ENCODE measurements at regions not wholly inside any gene's neighbourhood (a gene's known extent, or its start where the extent isn't known, plus 50 kb on each side); places are given as distances from the start of the nearest gene placed in this dataset.

DNA sequence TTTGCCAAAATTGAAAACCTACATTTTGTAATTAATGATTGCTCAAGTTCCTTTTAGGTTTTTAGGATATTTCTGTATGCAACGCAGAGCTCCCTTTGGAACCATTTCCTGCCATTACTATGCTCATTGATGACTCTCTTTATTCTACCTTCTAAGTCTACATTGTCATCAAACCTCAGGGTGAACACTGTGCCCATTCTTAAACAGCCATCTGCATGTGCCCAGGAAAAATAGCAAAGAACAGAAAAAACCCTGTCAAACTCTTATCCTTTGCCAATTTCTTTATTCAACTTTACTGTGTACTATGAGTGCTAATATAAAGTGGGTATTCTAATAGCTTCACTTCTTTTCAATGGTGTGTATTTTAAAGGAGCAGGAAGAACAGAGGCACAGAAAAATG, 1455.9 kb downstream of the ADGRL3 start:
- TF ChIP-seq, protein P1, sequence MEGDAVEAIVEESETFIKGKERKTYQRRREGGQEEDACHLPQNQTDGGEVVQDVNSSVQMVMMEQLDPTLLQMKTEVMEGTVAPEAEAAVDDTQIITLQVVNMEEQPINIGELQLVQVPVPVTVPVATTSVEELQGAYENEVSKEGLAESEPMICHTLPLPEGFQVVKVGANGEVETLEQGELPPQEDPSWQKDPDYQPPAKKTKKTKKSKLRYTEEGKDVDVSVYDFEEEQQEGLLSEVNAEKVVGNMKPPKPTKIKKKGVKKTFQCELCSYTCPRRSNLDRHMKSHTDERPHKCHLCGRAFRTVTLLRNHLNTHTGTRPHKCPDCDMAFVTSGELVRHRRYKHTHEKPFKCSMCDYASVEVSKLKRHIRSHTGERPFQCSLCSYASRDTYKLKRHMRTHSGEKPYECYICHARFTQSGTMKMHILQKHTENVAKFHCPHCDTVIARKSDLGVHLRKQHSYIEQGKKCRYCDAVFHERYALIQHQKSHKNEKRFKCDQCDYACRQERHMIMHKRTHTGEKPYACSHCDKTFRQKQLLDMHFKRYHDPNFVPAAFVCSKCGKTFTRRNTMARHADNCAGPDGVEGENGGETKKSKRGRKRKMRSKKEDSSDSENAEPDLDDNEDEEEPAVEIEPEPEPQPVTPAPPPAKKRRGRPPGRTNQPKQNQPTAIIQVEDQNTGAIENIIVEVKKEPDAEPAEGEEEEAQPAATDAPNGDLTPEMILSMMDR (optimal IDR thresholded peaks at IDR 0.05 in 1 of 3, IDR thresholded peaks at IDR 0.05 in 1 of 3, conservative IDR thresholded peaks at IDR 0.05 in 1 of 3; ENCODE audit: extremely low read depth in 1 of 3, insufficient read depth in 2 of 3, low read length in 3 of 3) = no peak
- TF ChIP-seq EZH2 (IDR thresholded peaks at IDR 0.05; ENCODE audit: low read length) = no peak

Measured in keratinocyte (primary cell).